ENCODE measurements at regions not wholly inside any gene's neighbourhood (a gene's known extent, or its start where the extent isn't known, plus 50 kb on each side); places are given as distances from the start of the nearest gene placed in this dataset.

DNA sequence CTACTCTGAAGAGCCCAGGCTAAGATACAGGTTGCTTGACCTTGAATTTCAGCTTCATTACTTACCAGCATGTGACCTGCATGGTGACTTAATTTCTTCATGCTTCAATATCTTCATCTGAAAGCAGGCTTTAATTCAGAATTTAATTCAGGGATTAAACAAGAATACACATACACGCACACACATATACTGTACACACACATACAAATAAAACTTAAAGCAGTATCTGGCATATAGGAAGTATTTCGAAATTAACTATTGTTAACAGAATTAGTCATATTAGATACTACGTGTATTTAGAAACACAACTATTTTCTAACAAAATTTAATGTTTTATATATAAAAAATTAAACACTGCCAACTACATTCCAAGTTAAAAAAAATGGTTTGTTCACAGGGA, 640.3 kb downstream of the SLC6A15 start:
- no peak for ATAC-seq
- WGBS (ENCODE audit: missing lambda C conversion rate) = 45% methylated on average over 3 of the region's 3 CpGs
- ChIA-PET CTCF (no interaction called here), POLR2A (no interaction called here)
- no peak overlapping the region for H3K4me3 ChIP-seq
- no peak overlapping the region for H3K4me2 ChIP-seq
- no peak for DNase-seq (ENCODE audit: low read depth in 1 of 2, low spot score in 1 of 2)
- H3K4me1 ChIP-seq = no peaks in the 10 kb centered on the region
- no peak for FAIRE-seq
- no peak overlapping the region for H3K27ac ChIP-seq
- TF ChIP-seq TP53 (CRISPR knock-in tag; IDR thresholded peaks at IDR 0.05) (no peak), KDM1A (IDR thresholded peaks at IDR 0.05; ENCODE audit: low read depth) (no peak), GATA3 (IDR thresholded peaks at IDR 0.05; ENCODE audit: borderline replicate concordance) (no peak), JUNB (IDR thresholded peaks at IDR 0.05) (no peak), MAFK (IDR thresholded peaks at IDR 0.05; ENCODE audit: partially characterized antibody) (no peak), CBX8 (IDR thresholded peaks at IDR 0.05) (no peak), ESRRA (IDR thresholded peaks at IDR 0.05; ENCODE audit: borderline replicate concordance, low read length) (no peak), KDM5A (IDR thresholded peaks at IDR 0.05) (no peak), JUN (IDR thresholded peaks at IDR 0.05) (no peak), ZFP36 (IDR thresholded peaks at IDR 0.05; ENCODE audit: borderline replicate concordance, partially characterized antibody) (no peak)
- TF ChIP-seq, protein P1, sequence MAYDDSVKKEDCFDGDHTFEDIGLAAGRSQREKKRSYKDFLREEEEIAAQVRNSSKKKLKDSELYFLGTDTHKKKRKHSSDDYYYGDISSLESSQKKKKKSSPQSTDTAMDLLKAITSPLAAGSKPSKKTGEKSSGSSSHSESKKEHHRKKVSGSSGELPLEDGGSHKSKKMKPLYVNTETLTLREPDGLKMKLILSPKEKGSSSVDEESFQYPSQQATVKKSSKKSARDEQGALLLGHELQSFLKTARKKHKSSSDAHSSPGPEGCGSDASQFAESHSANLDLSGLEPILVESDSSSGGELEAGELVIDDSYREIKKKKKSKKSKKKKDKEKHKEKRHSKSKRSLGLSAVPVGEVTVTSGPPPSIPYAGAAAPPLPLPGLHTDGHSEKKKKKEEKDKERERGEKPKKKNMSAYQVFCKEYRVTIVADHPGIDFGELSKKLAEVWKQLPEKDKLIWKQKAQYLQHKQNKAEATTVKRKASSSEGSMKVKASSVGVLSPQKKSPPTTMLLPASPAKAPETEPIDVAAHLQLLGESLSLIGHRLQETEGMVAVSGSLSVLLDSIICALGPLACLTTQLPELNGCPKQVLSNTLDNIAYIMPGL (CRISPR knock-in tag; IDR thresholded peaks at IDR 0.05; ENCODE audit: borderline replicate concordance) = no peak
- TF ChIP-seq, protein P2, sequence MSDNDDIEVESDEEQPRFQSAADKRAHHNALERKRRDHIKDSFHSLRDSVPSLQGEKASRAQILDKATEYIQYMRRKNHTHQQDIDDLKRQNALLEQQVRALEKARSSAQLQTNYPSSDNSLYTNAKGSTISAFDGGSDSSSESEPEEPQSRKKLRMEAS (IDR thresholded peaks at IDR 0.05) = no peak
- H3K9me3 ChIP-seq = no peaks in the 10 kb centered on the region

DNA sequence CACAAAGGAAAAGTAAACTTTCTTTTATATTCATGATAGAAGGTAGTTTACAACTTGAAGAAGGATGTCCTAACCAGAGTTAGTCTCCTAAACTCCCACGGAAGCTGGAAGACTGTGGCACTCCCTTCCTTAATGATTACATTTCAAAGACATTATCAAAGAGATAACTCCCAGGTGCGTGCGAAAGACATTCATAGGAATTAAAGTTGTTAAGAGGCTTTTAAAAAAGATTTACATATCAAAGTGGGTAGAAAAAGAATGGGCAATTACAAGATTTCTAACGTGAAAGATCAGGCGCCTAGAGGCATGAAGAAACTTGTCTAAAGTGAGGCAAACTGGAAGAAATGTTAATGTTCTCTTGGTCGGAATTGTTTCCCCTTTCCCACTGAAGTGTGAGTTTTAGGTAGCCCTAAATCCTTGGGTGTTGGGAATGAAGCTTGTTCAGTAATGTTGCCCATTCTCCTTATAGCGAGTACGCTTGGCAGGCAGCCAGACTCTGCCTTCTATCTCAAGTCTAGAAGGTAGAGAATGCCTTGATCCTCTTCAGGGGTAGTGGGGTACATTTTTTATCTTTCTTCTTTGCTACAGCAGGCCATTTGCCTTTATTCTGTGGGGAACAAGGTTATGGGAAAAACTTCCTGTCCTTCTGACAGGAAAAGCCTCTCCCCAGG, 642.0 kb downstream of the SLC6A15 start:
- Histone ChIP-seq H3K4me3 (no peak overlapping the region), H3K27ac (no peak overlapping the region), H3K4me1 (no peaks in the 10 kb centered on the region), H3K4me2 (no peak overlapping the region), H3K9me3 (no peaks in the 10 kb centered on the region)
- 46% methylated on average over 8 of the region's 8 CpGs for WGBS (ENCODE audit: missing lambda C conversion rate)
- no peak for ATAC-seq
- DNase-seq (ENCODE audit: low read depth in 1 of 2, low spot score in 1 of 2) = peak in 1 of 2 experiments; percentile 1
- no peak for FAIRE-seq
- TF ChIP-seq CEBPB (IDR thresholded peaks at IDR 0.05) (no peak), PHF8 (IDR thresholded peaks at IDR 0.05; ENCODE audit: borderline replicate concordance, low read depth) (no peak), ZNF302 (CRISPR knock-in tag; IDR thresholded peaks at IDR 0.05) (no peak), ZSCAN20 (CRISPR knock-in tag; IDR thresholded peaks at IDR 0.05) (no peak), CHD4 (IDR thresholded peaks at IDR 0.05; ENCODE audit: borderline replicate concordance) (no peak), NR3C1 (IDR thresholded peaks at IDR 0.05) (no peak), EHMT2 (IDR thresholded peaks at IDR 0.05; ENCODE audit: low read depth) (no peak), ZC3H11A (IDR thresholded peaks at IDR 0.05) (no peak), POLR2AphosphoS2 (conservative IDR thresholded peaks at IDR 0.05; ENCODE audit: low read length) (no peak), RCOR1 (IDR thresholded peaks at IDR 0.05; ENCODE audit: low read depth, low read length) (no peak), MAZ (IDR thresholded peaks at IDR 0.05; ENCODE audit: borderline replicate concordance, low read depth, low read length) (no peak), BHLHE40 (IDR thresholded peaks at IDR 0.05; ENCODE audit: low read depth, low read length) (no peak), POLR2A (IDR thresholded peaks at IDR 0.05; ENCODE audit: low read length) (no peak), EP300 (IDR thresholded peaks at IDR 0.05) (no peak)
- TF ChIP-seq, protein P3, sequence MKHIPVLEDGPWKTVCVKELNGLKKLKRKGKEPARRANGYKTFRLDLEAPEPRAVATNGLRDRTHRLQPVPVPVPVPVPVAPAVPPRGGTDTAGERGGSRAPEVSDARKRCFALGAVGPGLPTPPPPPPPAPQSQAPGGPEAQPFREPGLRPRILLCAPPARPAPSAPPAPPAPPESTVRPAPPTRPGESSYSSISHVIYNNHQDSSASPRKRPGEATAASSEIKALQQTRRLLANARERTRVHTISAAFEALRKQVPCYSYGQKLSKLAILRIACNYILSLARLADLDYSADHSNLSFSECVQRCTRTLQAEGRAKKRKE (CRISPR knock-in tag; IDR thresholded peaks at IDR 0.05; ENCODE audit: low read depth) = no peak
- TF ChIP-seq, protein P4, sequence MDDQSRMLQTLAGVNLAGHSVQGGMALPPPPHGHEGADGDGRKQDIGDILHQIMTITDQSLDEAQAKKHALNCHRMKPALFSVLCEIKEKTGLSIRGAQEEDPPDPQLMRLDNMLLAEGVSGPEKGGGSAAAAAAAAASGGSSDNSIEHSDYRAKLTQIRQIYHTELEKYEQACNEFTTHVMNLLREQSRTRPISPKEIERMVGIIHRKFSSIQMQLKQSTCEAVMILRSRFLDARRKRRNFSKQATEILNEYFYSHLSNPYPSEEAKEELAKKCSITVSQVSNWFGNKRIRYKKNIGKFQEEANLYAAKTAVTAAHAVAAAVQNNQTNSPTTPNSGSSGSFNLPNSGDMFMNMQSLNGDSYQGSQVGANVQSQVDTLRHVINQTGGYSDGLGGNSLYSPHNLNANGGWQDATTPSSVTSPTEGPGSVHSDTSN (IDR thresholded peaks at IDR 0.05) = no peak
- TF ChIP-seq, protein P5, sequence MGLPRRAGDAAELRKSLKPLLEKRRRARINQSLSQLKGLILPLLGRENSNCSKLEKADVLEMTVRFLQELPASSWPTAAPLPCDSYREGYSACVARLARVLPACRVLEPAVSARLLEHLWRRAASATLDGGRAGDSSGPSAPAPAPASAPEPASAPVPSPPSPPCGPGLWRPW (IDR thresholded peaks at IDR 0.05) = no peak
- TF ChIP-seq, protein P1 (CRISPR knock-in tag; IDR thresholded peaks at IDR 0.05; ENCODE audit: borderline replicate concordance) = no peak
- TF ChIP-seq, protein P6, sequence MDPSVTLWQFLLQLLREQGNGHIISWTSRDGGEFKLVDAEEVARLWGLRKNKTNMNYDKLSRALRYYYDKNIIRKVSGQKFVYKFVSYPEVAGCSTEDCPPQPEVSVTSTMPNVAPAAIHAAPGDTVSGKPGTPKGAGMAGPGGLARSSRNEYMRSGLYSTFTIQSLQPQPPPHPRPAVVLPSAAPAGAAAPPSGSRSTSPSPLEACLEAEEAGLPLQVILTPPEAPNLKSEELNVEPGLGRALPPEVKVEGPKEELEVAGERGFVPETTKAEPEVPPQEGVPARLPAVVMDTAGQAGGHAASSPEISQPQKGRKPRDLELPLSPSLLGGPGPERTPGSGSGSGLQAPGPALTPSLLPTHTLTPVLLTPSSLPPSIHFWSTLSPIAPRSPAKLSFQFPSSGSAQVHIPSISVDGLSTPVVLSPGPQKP (IDR thresholded peaks at IDR 0.05; ENCODE audit: low read depth, low read length) = no peak
- ChIA-PET CTCF (no interaction called here), POLR2A (no interaction called here)

Data from A549 (cell line).